ENCODE measurements at regions not wholly inside any gene's neighbourhood (a gene's known extent, or its start where the extent isn't known, plus 50 kb on each side); places are given as distances from the start of the nearest gene placed in this dataset.

DNA sequence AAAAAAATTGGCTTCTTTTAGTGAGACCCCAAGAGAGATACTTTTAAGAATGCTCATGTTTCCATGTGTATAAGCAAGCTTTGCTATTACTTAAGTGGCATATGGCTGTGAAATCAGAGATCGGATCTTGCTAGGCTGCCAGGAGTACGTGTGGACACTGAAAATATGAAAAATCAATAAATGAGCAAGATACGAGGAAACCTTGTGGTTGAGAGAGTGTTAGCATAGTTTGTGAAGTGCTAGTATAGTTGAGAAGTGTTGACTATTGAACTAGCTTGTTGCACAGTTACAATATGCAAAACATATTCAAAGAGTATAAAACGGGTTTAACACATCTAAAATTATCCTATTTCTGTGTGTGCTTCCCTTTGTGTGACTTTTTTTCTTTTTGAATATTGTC is 230.9 kb upstream of the NOVA1 start:
- Histone ChIP-seq H3K4me3 (ENCODE audit: low read depth, low read length) (no peak overlapping the region), H3K27ac (ENCODE audit: extremely low read depth, low read depth, low read length) (no peak overlapping the region), H3K4me1 (ENCODE audit: control insufficient read depth, insufficient read depth, low read length) (no peaks in the 10 kb centered on the region), H3K36me3 (ENCODE audit: control insufficient read depth in 2 of 2, insufficient read depth in 1 of 2, low read length in 2 of 2) (no peaks in the 10 kb centered on the region), H3K9me3 (ENCODE audit: control insufficient read depth, insufficient read depth, low read depth, low read length) (no peaks in the 10 kb centered on the region)
- CTCF ChIA-PET = no interaction called here
- POLR2A ChIA-PET = no interaction called here
- TF ChIP-seq ZNF248 (tag by site-specific recombination; IDR thresholded peaks at IDR 0.05) = no peak
- TF ChIP-seq, protein P1, sequence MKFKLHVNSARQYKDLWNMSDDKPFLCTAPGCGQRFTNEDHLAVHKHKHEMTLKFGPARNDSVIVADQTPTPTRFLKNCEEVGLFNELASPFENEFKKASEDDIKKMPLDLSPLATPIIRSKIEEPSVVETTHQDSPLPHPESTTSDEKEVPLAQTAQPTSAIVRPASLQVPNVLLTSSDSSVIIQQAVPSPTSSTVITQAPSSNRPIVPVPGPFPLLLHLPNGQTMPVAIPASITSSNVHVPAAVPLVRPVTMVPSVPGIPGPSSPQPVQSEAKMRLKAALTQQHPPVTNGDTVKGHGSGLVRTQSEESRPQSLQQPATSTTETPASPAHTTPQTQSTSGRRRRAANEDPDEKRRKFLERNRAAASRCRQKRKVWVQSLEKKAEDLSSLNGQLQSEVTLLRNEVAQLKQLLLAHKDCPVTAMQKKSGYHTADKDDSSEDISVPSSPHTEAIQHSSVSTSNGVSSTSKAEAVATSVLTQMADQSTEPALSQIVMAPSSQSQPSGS (tag by site-specific recombination; IDR thresholded peaks at IDR 0.05; ENCODE audit: low read depth) = no peak
- TF ChIP-seq ZNF341 (tag by site-specific recombination; IDR thresholded peaks at IDR 0.05; ENCODE audit: low read depth) = no peak
- no peak for TF ChIP-seq ZNF747 (tag by site-specific recombination; IDR thresholded peaks at IDR 0.05)
- TF ChIP-seq ZFP3 (tag by site-specific recombination; IDR thresholded peaks at IDR 0.05; ENCODE audit: low read depth) = no peak
- no peak for TF ChIP-seq ZNF843 (tag by site-specific recombination; IDR thresholded peaks at IDR 0.05)
- TF ChIP-seq, protein P2, sequence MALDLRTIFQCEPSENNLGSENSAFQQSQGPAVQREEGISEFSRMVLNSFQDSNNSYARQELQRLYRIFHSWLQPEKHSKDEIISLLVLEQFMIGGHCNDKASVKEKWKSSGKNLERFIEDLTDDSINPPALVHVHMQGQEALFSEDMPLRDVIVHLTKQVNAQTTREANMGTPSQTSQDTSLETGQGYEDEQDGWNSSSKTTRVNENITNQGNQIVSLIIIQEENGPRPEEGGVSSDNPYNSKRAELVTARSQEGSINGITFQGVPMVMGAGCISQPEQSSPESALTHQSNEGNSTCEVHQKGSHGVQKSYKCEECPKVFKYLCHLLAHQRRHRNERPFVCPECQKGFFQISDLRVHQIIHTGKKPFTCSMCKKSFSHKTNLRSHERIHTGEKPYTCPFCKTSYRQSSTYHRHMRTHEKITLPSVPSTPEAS (tag by site-specific recombination; IDR thresholded peaks at IDR 0.05) = no peak
- no peak for TF ChIP-seq ZNF37A (tag by site-specific recombination; IDR thresholded peaks at IDR 0.05)
- no peak for TF ChIP-seq ZNF514 (tag by site-specific recombination; IDR thresholded peaks at IDR 0.05)
- no peak for TF ChIP-seq ZNF223 (tag by site-specific recombination; IDR thresholded peaks at IDR 0.05)
- TF ChIP-seq ZNF785 (tag by site-specific recombination; IDR thresholded peaks at IDR 0.05) = no peak

DNA sequence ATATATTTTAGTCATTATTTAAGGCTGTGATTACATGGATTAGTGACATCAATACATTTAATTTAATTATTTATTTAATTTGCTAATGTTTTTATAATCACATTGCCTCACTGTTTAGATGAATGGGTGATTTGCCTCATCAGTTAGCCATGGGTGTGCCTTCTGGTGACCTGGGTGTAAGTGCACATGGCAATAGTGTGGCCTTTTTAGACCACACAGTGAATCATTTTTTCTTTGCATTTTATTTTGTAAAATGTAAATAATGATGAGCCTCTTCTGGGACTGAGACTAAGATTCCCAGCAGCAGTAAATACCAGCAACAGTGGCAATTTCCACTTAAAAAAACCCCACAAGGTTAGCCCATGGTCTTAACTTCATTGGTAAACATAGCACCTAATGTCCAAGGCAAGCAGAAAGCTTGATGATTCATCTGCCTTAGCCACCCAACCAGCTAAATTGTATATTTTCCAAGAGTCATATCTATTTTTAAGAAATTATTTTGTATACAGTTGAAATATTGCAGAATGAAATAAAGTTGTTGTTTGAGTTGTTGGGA is 235.9 kb upstream of the NOVA1 start:
- ChIA-PET CTCF (no interaction called here), POLR2A (no interaction called here)
- Histone ChIP-seq H3K27ac (ENCODE audit: extremely low read depth, low read depth, low read length) (no peak overlapping the region), H3K36me3 (ENCODE audit: control insufficient read depth in 2 of 2, insufficient read depth in 1 of 2, low read length in 2 of 2) (no peaks in the 10 kb centered on the region), H3K4me1 (ENCODE audit: control insufficient read depth, insufficient read depth, low read length) (no peaks in the 10 kb centered on the region), H3K4me3 (ENCODE audit: low read depth, low read length) (no peak overlapping the region), H3K9me3 (ENCODE audit: control insufficient read depth, insufficient read depth, low read depth, low read length) (no peaks in the 10 kb centered on the region; the same call in 1 of the 2 replicates)
- TF ChIP-seq ZNF112 (tag by site-specific recombination; IDR thresholded peaks at IDR 0.05) (no peak), ZNF785 (tag by site-specific recombination; IDR thresholded peaks at IDR 0.05) (no peak), ZNF391 (tag by site-specific recombination; IDR thresholded peaks at IDR 0.05; ENCODE audit: borderline replicate concordance, low read depth) (no peak), OSR2 (tag by site-specific recombination; IDR thresholded peaks at IDR 0.05) (no peak), ZNF366 (tag by site-specific recombination; conservative IDR thresholded peaks at IDR 0.05) (no peak)

DNA sequence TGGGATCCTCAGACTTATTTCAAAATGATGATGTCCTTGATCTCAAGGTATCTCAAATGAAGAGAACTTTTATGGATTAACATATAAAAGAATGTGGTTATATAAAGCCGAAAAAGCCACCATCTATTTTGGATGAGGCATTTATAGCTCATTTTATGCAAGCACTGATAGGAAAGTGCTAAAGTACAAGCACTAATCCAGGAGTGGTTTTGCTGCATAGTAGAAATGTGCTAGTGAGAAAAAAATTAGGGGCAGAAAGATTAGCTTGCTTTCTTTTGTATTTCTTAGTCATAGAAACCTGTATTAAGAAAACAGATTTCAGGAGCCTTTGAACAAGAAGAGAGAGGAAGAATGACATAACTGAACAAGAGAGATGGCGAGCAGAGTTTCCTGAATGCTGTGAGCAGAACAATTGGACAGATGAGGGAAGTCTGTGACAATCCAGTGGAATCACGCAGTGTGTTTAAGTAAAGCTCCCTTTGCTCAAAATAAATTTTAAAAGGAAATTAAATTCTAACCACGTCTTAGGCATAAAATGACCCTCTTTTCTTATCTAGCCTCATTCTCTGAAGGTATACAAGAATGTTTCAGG is 238.2 kb upstream of the NOVA1 start:
- POLR2A ChIA-PET = no interaction called here

More for the DNA sequence above, 238.2 kb upstream of the NOVA1 start:
- Histone ChIP-seq H3K9me3 (ENCODE audit: control insufficient read depth, insufficient read depth, low read depth, low read length) (no peaks in the 10 kb centered on the region; the same call in 1 of the 2 replicates), H3K27ac (ENCODE audit: extremely low read depth, low read depth, low read length) (no peak overlapping the region), H3K4me3 (ENCODE audit: low read depth, low read length) (no peak overlapping the region), H3K4me1 (ENCODE audit: control insufficient read depth, insufficient read depth, low read length) (no peaks in the 10 kb centered on the region), H3K36me3 (ENCODE audit: control insufficient read depth in 2 of 2, insufficient read depth in 1 of 2, low read length in 2 of 2) (no peaks in the 10 kb centered on the region)
- no peak for TF ChIP-seq PRDM1 (tag by site-specific recombination; IDR thresholded peaks at IDR 0.05)
- no peak for TF ChIP-seq ZNF629 (tag by site-specific recombination; IDR thresholded peaks at IDR 0.05)
- TF ChIP-seq, protein P1 (tag by site-specific recombination; IDR thresholded peaks at IDR 0.05; ENCODE audit: low read depth) = no peak
- TF ChIP-seq ZNF670 (tag by site-specific recombination; IDR thresholded peaks at IDR 0.05; ENCODE audit: low read depth) = no peak
- no peak for TF ChIP-seq BCL11A (tag by site-specific recombination; IDR thresholded peaks at IDR 0.05; ENCODE audit: low read depth)
- TF ChIP-seq, protein P3, sequence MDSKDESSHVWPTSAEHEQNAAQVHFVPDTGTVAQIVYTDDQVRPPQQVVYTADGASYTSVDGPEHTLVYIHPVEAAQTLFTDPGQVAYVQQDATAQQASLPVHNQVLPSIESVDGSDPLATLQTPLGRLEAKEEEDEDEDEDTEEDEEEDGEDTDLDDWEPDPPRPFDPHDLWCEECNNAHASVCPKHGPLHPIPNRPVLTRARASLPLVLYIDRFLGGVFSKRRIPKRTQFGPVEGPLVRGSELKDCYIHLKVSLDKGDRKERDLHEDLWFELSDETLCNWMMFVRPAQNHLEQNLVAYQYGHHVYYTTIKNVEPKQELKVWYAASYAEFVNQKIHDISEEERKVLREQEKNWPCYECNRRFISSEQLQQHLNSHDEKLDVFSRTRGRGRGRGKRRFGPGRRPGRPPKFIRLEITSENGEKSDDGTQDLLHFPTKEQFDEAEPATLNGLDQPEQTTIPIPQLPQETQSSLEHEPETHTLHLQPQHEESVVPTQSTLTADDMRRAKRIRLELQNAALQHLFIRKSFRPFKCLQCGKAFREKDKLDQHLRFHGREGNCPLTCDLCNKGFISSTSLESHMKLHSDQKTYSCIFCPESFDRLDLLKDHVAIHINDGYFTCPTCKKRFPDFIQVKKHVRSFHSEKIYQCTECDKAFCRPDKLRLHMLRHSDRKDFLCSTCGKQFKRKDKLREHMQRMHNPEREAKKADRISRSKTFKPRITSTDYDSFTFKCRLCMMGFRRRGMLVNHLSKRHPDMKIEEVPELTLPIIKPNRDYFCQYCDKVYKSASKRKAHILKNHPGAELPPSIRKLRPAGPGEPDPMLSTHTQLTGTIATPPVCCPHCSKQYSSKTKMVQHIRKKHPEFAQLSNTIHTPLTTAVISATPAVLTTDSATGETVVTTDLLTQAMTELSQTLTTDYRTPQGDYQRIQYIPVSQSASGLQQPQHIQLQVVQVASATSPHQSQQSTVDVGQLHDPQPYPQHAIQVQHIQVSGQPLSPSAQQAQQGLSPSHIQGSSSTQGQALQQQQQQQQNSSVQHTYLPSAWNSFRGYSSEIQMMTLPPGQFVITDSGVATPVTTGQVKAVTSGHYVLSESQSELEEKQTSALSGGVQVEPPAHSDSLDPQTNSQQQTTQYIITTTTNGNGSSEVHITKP (tag by site-specific recombination; IDR thresholded peaks at IDR 0.05) = no peak
- TF ChIP-seq ZNF350 (tag by site-specific recombination; IDR thresholded peaks at IDR 0.05) = no peak
- no peak for TF ChIP-seq TCF7L2 (IDR thresholded peaks at IDR 0.05; ENCODE audit: borderline replicate concordance, low read depth, low read length)
- no peak for TF ChIP-seq GLIS1 (tag by site-specific recombination; IDR thresholded peaks at IDR 0.05)
- CTCF ChIA-PET = interaction anchor here (0.7 kb wide), 1 partner anchor 652 kb away, joined by 3 read pairs; no protein-coding TSS in a partner anchor

All from HEK293 (cell line).